ENCODE measurements at regions not wholly inside any gene's neighbourhood (a gene's known extent, or its start where the extent isn't known, plus 50 kb on each side); places are given as distances from the start of the nearest gene placed in this dataset.

DNA sequence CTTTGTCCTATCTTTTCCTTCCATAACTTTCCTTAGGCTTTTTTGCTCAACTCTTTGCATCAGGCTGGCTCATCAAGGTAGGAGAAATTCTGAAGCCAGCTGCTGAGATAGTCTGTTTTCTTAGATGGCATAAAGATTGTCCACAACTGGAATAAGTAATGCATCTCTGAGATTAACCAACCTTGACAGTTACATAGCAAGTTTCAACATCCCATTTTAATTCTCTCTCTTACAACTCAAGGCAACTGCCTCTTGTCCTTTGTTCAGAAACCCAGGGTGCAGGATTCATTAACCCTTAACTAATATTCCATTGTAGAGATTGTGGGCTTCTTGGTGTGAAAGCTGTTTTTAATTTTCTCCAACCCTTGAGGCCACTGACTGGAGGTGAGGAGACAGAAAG lies 239.2 kb downstream of the LACC1 start:
- TF ChIP-seq NRL (CRISPR knock-in tag; IDR thresholded peaks at IDR 0.05; ENCODE audit: borderline replicate concordance) (no peak), ZNF790 (CRISPR knock-in tag; IDR thresholded peaks at IDR 0.05; ENCODE audit: borderline replicate concordance) (no peak), ZNF569 (CRISPR knock-in tag; IDR thresholded peaks at IDR 0.05; ENCODE audit: borderline replicate concordance) (no peak), POLR2AphosphoS5 (IDR thresholded peaks at IDR 0.05; ENCODE audit: low read depth, low read length) (no peak), FLYWCH1 (CRISPR knock-in tag; IDR thresholded peaks at IDR 0.05) (no peak)
- in situ Hi-C loops (cut with HindIII; ENCODE audit: extremely low pct_ligation_motif_present, low pct_unique_long_range_greater_than_20kb) (no loop called here), intact Hi-C loops (cut with micrococcal nuclease; ENCODE audit: unreplicated experiment) (no loop called here)
- no peak overlapping the region for H3K9ac ChIP-seq (ENCODE audit: insufficient read depth, low read depth, low read length)
- H3K27me3 ChIP-seq (ENCODE audit: control insufficient read depth in 1 of 2, insufficient read depth in 2 of 2, low read length in 2 of 2): no peaks in the 10 kb centered on the region
- CTCF ChIA-PET (ENCODE audit: low intra/inter-chr PET ratio, low total read pairs): no interaction called here
- H3K36me3 ChIP-seq (replicated peaks in 1 of 2; ENCODE audit: control insufficient read depth in 1 of 2, insufficient read depth in 2 of 2, low read length in 2 of 2): no peaks in the 10 kb centered on the region
- no peak for FAIRE-seq
- POLR2A ChIA-PET: no interaction called here
- DNase-seq (ENCODE audit: low spot score): no peak
- no peak overlapping the region for H2AFZ ChIP-seq (ENCODE audit: low read length)
- H3K4me3 ChIP-seq (replicated peaks in 1 of 3; ENCODE audit: insufficient read depth in 1 of 3, low read depth in 2 of 3, low read length in 3 of 3): no peak overlapping the region
- no peaks in the 10 kb centered on the region for H3K79me2 ChIP-seq (ENCODE audit: insufficient read depth, low read length)
- no peak overlapping the region for H3K4me2 ChIP-seq (ENCODE audit: low read depth, low read length)
- BruUV-seq (replicated peaks): no TSS peak
- H3K4me1 ChIP-seq (ENCODE audit: insufficient read depth, low read length): no peaks in the 10 kb centered on the region
- no peak overlapping the region for H3K27ac ChIP-seq (ENCODE audit: extremely low read length, insufficient read depth, low read length)
- no peaks in the 10 kb centered on the region for H4K20me1 ChIP-seq (ENCODE audit: insufficient read depth, low read length)
- no peak for ATAC-seq
- H3K9me3 ChIP-seq (ENCODE audit: low read length): no peaks in the 10 kb centered on the region

DNA sequence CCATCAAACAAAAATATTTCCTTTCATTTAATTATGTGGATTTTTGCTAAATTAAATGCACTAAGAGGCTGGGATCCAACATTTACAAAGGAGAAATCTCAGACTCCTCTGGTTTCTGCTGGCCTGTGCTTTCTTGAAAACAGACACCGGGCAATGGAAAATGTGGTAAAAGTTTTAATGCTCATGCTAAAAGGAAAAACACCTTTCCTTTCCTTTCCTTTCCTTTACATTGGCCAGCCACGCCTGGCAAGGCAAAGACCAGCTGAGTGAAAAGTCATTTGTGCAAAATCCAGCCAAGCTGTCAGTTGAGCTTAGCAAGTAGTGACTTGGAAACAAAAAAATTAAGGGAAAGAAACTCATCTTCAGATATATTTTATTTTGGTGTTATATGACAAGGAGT lies 240.3 kb downstream of the LACC1 start:
- Histone ChIP-seq H3K4me3 (replicated peaks in 1 of 3; ENCODE audit: insufficient read depth in 1 of 3, low read depth in 2 of 3, low read length in 3 of 3) (no peak overlapping the region), H3K4me1 (ENCODE audit: insufficient read depth, low read length) (no peaks in the 10 kb centered on the region), H4K20me1 (ENCODE audit: insufficient read depth, low read length) (no peaks in the 10 kb centered on the region), H3K36me3 (replicated peaks in 1 of 2; ENCODE audit: control insufficient read depth in 1 of 2, insufficient read depth in 2 of 2, low read length in 2 of 2) (no peaks in the 10 kb centered on the region), H2AFZ (ENCODE audit: low read length) (no peak overlapping the region), H3K9me3 (ENCODE audit: low read length) (no peaks in the 10 kb centered on the region), H3K9ac (ENCODE audit: insufficient read depth, low read depth, low read length) (no peak overlapping the region), H3K4me2 (ENCODE audit: low read depth, low read length) (no peak overlapping the region), H3K27me3 (ENCODE audit: control insufficient read depth in 1 of 2, insufficient read depth in 2 of 2, low read length in 2 of 2) (no peaks in the 10 kb centered on the region), H3K27ac (ENCODE audit: extremely low read length, insufficient read depth, low read length) (no peak overlapping the region), H3K79me2 (ENCODE audit: insufficient read depth, low read length) (no peaks in the 10 kb centered on the region)
- intact Hi-C loops (cut with micrococcal nuclease; ENCODE audit: unreplicated experiment): no loop called here
- POLR2A ChIA-PET: no interaction called here
- ATAC-seq: no peak
- BruUV-seq (replicated peaks): no TSS peak
- CTCF ChIA-PET (ENCODE audit: low intra/inter-chr PET ratio, low total read pairs): no interaction called here
- in situ Hi-C loops (cut with HindIII; ENCODE audit: extremely low pct_ligation_motif_present, low pct_unique_long_range_greater_than_20kb): no loop called here
- TF ChIP-seq ZZZ3 (CRISPR knock-in tag; IDR thresholded peaks at IDR 0.05; ENCODE audit: borderline replicate concordance): no peak
- no peak for DNase-seq (ENCODE audit: low spot score)
- FAIRE-seq: no peak
- WGBS (ENCODE audit: low lambda C conversion rate): 46% methylated on average over 2 of the region's 2 CpGs
